ENCODE measurements at regions not wholly inside any gene's neighbourhood (a gene's known extent, or its start where the extent isn't known, plus 50 kb on each side); places are given as distances from the start of the nearest gene placed in this dataset.

DNA sequence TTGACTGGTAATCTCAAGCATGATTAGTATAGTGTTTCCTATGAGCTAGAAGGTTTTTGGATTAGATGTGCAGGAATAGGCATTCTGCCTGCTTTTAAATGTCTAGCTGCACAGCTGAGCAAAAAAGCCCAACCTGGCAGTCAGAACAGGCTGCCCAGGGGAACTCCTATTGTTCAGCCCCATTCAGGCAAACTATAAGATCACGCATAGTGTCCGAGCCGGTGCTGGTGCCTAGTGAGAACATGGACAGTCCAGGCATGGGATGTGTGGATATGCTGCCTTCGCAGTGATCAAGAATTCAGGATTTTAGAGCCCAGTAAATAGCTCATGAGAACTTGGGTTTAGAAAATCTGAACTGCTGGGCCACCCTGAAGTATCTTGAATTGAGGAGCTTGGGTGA lies 348.8 kb downstream of the UTRN start:
- no peak for ATAC-seq
- Histone ChIP-seq H3K4me1 (ENCODE audit: insufficient read depth) (peaks cover 7% of the 10 kb centered on the region; the same call in 1 of the 2 replicates), H3K27ac (ENCODE audit: low read depth) (no peak overlapping the region), H3K79me2 (replicated peaks; ENCODE audit: insufficient read depth) (peaks cover 35% of the 10 kb centered on the region), H3F3A (replicated peaks; ENCODE audit: low read depth) (no peaks in the 10 kb centered on the region), H4K20me1 (replicated peaks; ENCODE audit: insufficient read depth) (no peaks in the 10 kb centered on the region), H3K36me3 (ENCODE audit: insufficient read depth) (no peaks in the 10 kb centered on the region), H3K27me3 (ENCODE audit: insufficient read depth) (no peaks in the 10 kb centered on the region), H3K4me2 (no peak overlapping the region), H3K4me3 (no peak overlapping the region), H3K9me2 (ENCODE audit: insufficient read depth) (no peaks in the 10 kb centered on the region), H2AFZ (no peak overlapping the region)
- H3K27ac Mint-ChIP-seq = no peak overlapping the region
- DNase-seq (ENCODE audit: low spot score) = no peak
- no peak overlapping the region for H3K4me3 Mint-ChIP-seq
- peaks cover 7% of the 10 kb centered on the region; the same call in 2 of the 3 replicates for H3K4me1 Mint-ChIP-seq
- H3K9me3 Mint-ChIP-seq = no peaks in the 10 kb centered on the region
- TF ChIP-seq, protein P1, sequence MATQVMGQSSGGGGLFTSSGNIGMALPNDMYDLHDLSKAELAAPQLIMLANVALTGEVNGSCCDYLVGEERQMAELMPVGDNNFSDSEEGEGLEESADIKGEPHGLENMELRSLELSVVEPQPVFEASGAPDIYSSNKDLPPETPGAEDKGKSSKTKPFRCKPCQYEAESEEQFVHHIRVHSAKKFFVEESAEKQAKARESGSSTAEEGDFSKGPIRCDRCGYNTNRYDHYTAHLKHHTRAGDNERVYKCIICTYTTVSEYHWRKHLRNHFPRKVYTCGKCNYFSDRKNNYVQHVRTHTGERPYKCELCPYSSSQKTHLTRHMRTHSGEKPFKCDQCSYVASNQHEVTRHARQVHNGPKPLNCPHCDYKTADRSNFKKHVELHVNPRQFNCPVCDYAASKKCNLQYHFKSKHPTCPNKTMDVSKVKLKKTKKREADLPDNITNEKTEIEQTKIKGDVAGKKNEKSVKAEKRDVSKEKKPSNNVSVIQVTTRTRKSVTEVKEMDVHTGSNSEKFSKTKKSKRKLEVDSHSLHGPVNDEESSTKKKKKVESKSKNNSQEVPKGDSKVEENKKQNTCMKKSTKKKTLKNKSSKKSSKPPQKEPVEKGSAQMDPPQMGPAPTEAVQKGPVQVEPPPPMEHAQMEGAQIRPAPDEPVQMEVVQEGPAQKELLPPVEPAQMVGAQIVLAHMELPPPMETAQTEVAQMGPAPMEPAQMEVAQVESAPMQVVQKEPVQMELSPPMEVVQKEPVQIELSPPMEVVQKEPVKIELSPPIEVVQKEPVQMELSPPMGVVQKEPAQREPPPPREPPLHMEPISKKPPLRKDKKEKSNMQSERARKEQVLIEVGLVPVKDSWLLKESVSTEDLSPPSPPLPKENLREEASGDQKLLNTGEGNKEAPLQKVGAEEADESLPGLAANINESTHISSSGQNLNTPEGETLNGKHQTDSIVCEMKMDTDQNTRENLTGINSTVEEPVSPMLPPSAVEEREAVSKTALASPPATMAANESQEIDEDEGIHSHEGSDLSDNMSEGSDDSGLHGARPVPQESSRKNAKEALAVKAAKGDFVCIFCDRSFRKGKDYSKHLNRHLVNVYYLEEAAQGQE (IDR thresholded peaks at IDR 0.05; ENCODE audit: unreplicated experiment) = no peak
- TF ChIP-seq EZH2phosphoT487 (IDR thresholded peaks at IDR 0.05; ENCODE audit: unreplicated experiment) = no peak
- TF ChIP-seq, protein P2, sequence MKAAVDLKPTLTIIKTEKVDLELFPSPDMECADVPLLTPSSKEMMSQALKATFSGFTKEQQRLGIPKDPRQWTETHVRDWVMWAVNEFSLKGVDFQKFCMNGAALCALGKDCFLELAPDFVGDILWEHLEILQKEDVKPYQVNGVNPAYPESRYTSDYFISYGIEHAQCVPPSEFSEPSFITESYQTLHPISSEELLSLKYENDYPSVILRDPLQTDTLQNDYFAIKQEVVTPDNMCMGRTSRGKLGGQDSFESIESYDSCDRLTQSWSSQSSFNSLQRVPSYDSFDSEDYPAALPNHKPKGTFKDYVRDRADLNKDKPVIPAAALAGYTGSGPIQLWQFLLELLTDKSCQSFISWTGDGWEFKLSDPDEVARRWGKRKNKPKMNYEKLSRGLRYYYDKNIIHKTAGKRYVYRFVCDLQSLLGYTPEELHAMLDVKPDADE (IDR thresholded peaks at IDR 0.05) = no peak
- no peak for TF ChIP-seq ZNF114 (CRISPR knock-in tag; IDR thresholded peaks at IDR 0.05)
- no peak for TF ChIP-seq ZNF331 (CRISPR knock-in tag; IDR thresholded peaks at IDR 0.05; ENCODE audit: low read depth)
- no peak for TF ChIP-seq POLR2AphosphoS5 (IDR thresholded peaks at IDR 0.05; ENCODE audit: low read depth)
- TF ChIP-seq, protein P3, sequence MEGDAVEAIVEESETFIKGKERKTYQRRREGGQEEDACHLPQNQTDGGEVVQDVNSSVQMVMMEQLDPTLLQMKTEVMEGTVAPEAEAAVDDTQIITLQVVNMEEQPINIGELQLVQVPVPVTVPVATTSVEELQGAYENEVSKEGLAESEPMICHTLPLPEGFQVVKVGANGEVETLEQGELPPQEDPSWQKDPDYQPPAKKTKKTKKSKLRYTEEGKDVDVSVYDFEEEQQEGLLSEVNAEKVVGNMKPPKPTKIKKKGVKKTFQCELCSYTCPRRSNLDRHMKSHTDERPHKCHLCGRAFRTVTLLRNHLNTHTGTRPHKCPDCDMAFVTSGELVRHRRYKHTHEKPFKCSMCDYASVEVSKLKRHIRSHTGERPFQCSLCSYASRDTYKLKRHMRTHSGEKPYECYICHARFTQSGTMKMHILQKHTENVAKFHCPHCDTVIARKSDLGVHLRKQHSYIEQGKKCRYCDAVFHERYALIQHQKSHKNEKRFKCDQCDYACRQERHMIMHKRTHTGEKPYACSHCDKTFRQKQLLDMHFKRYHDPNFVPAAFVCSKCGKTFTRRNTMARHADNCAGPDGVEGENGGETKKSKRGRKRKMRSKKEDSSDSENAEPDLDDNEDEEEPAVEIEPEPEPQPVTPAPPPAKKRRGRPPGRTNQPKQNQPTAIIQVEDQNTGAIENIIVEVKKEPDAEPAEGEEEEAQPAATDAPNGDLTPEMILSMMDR (conservative IDR thresholded peaks at IDR 0.05; ENCODE audit: low read depth in 2 of 2) = no peak
- TF ChIP-seq CREB1 (CRISPR knock-in tag; IDR thresholded peaks at IDR 0.05; ENCODE audit: low read depth) = no peak
- TF ChIP-seq STAT1 (IDR thresholded peaks at IDR 0.05; ENCODE audit: unreplicated experiment) = no peak
- TF ChIP-seq NANOG (IDR thresholded peaks at IDR 0.05; ENCODE audit: borderline replicate concordance) = no peak
- TF ChIP-seq, protein P4, sequence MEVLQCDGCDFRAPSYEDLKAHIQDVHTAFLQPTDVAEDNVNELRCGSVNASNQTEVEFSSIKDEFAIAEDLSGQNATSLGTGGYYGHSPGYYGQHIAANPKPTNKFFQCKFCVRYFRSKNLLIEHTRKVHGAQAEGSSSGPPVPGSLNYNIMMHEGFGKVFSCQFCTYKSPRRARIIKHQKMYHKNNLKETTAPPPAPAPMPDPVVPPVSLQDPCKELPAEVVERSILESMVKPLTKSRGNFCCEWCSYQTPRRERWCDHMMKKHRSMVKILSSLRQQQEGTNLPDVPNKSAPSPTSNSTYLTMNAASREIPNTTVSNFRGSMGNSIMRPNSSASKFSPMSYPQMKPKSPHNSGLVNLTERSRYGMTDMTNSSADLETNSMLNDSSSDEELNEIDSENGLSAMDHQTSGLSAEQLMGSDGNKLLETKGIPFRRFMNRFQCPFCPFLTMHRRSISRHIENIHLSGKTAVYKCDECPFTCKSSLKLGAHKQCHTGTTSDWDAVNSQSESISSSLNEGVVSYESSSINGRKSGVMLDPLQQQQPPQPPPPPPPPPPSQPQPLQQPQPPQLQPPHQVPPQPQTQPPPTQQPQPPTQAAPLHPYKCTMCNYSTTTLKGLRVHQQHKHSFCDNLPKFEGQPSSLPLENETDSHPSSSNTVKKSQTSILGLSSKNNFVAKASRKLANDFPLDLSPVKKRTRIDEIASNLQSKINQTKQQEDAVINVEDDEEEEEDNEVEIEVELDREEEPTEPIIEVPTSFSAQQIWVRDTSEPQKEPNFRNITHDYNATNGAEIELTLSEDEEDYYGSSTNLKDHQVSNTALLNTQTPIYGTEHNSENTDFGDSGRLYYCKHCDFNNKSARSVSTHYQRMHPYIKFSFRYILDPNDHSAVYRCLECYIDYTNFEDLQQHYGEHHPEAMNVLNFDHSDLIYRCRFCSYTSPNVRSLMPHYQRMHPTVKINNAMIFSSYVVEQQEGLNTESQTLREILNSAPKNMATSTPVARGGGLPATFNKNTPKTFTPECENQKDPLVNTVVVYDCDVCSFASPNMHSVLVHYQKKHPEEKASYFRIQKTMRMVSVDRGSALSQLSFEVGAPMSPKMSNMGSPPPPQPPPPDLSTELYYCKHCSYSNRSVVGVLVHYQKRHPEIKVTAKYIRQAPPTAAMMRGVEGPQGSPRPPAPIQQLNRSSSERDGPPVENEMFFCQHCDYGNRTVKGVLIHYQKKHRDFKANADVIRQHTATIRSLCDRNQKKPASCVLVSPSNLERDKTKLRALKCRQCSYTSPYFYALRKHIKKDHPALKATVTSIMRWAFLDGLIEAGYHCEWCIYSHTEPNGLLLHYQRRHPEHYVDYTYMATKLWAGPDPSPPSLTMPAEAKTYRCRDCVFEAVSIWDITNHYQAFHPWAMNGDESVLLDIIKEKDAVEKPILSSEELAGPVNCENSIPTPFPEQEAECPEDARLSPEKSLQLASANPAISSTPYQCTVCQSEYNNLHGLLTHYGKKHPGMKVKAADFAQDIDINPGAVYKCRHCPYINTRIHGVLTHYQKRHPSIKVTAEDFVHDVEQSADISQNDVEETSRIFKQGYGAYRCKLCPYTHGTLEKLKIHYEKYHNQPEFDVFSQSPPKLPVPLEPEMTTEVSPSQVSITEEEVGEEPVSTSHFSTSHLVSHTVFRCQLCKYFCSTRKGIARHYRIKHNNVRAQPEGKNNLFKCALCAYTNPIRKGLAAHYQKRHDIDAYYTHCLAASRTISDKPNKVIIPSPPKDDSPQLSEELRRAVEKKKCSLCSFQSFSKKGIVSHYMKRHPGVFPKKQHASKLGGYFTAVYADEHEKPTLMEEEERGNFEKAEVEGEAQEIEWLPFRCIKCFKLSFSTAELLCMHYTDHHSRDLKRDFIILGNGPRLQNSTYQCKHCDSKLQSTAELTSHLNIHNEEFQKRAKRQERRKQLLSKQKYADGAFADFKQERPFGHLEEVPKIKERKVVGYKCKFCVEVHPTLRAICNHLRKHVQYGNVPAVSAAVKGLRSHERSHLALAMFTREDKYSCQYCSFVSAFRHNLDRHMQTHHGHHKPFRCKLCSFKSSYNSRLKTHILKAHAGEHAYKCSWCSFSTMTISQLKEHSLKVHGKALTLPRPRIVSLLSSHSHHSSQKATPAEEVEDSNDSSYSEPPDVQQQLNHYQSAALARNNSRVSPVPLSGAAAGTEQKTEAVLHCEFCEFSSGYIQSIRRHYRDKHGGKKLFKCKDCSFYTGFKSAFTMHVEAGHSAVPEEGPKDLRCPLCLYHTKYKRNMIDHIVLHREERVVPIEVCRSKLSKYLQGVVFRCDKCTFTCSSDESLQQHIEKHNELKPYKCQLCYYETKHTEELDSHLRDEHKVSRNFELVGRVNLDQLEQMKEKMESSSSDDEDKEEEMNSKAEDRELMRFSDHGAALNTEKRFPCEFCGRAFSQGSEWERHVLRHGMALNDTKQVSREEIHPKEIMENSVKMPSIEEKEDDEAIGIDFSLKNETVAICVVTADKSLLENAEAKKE (CRISPR knock-in tag; IDR thresholded peaks at IDR 0.05) = no peak
- no peak for TF ChIP-seq JUNB (IDR thresholded peaks at IDR 0.05; ENCODE audit: unreplicated experiment)
- no peak for TF ChIP-seq EZH2 (IDR thresholded peaks at IDR 0.05; ENCODE audit: low read depth, unreplicated experiment)
- H3K27me3 Mint-ChIP-seq (ENCODE audit: insufficient read depth, low read depth, poor library complexity) = no peaks in the 10 kb centered on the region
- H3K36me3 Mint-ChIP-seq (ENCODE audit: low read depth) = 0 out of 3 replicates have a peak, but pooled peaks cover 2% of the 10 kb centered on the region

All from GM23338 (cell line).